Muscle layer of duodenum (tissue), 2 donors: ENCODE measurements at regions not wholly inside any gene's neighbourhood (a gene's known extent, or its start where the extent isn't known, plus 50 kb on each side); places are given as distances from the start of the nearest gene placed in this dataset.

Experiments used
- H3K27ac ChIP-seq: one replicate; pipeline ENCODE4 v1.7.0; 2013; ENCODE audit warnings: mild to moderate bottlenecking, low read length
- H3K27me3 ChIP-seq: one replicate; pipeline ENCODE4 v1.7.0; 2013; ENCODE audit warnings: low read depth, mild to moderate bottlenecking, control low read depth, low read length
- H3K36me3 ChIP-seq, 2 donors: one replicate each; pipeline ENCODE4 v1.7.0; 2013; ENCODE audit warnings: low read length in 2 of 2, control low read depth in 1 of 2, mild to moderate bottlenecking in 1 of 2; ENCODE audit not compliant: insufficient read depth in 2 of 2, control insufficient read depth in 1 of 2
- H3K4me1 ChIP-seq, 2 donors: one replicate each; pipeline ENCODE4 v1.7.0; 2013; ENCODE audit warnings: low read length in 2 of 2, mild to moderate bottlenecking in 2 of 2, control low read depth in 1 of 2, moderate library complexity in 1 of 2; ENCODE audit not compliant: insufficient read depth in 2 of 2, control insufficient read depth in 1 of 2
- H3K4me3 ChIP-seq, 2 donors: one replicate each; pipeline ENCODE4 v1.7.0; 2013; ENCODE audit warnings: low read length in 2 of 2, low read depth in 1 of 2, mild to moderate bottlenecking in 1 of 2
- H3K9me3 ChIP-seq, 2 donors: one replicate each; pipeline ENCODE4 v1.7.0; 2013; ENCODE audit warnings: low read length in 2 of 2, control low read depth in 1 of 2, mild to moderate bottlenecking in 1 of 2; ENCODE audit not compliant: control insufficient read depth in 1 of 2
- donor health status: healthy.

DNA sequence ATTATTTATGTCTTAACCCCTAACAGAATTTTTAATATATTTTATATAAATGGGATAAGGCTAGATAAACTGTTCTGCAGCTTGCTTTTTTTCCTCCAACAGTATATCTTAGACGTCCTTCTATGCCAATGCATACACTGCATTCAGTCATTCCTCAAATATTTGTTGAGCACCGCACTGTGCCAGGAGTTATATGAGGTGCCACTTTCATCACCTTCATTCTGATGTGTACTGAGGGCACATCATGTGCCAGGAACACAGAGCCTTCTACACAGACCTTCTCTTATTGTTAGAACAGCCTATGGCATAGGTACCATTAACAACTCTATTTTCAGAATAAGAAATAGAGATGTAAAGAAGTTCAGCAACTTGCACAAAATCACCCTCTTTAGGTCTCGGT lies 570.1 kb downstream of the CDK5RAP2 start:
- Histone ChIP-seq H3K36me3 (no peaks in the 10 kb centered on the region), H3K9me3 (no peaks in the 10 kb centered on the region), H3K27me3 (no peaks in the 10 kb centered on the region), H3K4me3 (no peak overlapping the region), H3K27ac (no peak overlapping the region), H3K4me1 (no peaks in the 10 kb centered on the region)

DNA sequence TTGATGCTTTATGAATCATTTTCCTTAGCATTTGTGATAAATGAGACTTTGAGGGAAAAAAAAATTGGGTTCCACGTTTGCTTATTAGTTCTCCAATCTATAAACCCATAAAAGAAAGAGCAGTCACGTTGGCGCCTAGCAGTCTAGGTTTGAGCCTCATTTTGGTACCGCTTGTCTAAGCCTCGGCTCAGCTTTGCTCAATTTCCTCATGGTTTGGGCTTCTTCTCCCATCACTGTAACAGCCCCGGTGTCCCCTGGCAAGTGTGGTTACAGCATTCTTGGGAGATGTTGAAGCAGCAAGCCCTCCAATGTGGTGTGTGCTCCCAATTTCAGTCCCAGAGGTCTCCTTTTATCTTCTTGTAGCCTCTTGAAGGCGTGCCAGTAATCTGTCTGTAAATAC lies 578.4 kb downstream of the CDK5RAP2 start:
- no peaks in the 10 kb centered on the region for H3K36me3 ChIP-seq
- no peaks in the 10 kb centered on the region for H3K27me3 ChIP-seq
- H3K27ac ChIP-seq = no peak overlapping the region
- peaks cover 0 to 8% of the 10 kb centered on the region in 2 donors for H3K4me1 ChIP-seq
- no peaks in the 10 kb centered on the region for H3K9me3 ChIP-seq
- no peak overlapping the region for H3K4me3 ChIP-seq

DNA sequence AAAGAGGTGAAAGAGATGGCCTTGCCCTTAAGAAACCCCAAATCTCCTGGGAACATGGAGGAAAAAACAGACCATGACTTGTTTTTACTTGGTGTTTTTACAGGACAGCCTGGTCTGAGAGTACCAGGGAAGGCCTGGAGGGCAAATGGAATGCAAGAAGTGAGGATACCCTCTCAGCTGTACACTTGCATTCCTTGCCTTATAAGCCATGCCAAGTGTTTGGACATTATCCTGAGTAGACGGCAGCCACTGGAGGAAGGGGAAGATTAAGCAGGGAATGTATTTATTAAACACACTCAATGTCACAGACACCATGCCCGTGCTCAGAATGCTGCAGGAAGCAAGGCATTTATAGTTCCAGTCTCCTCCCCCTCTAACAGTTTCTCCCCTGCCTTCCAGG lies 581.4 kb downstream of the CDK5RAP2 start:
- H3K4me1 ChIP-seq = peaks cover 0 to 8% of the 10 kb centered on the region in 2 donors
- no peaks in the 10 kb centered on the region for H3K27me3 ChIP-seq
- no peaks in the 10 kb centered on the region for H3K36me3 ChIP-seq
- no peaks in the 10 kb centered on the region for H3K9me3 ChIP-seq
- no peak overlapping the region for H3K4me3 ChIP-seq
- no peak overlapping the region for H3K27ac ChIP-seq

DNA sequence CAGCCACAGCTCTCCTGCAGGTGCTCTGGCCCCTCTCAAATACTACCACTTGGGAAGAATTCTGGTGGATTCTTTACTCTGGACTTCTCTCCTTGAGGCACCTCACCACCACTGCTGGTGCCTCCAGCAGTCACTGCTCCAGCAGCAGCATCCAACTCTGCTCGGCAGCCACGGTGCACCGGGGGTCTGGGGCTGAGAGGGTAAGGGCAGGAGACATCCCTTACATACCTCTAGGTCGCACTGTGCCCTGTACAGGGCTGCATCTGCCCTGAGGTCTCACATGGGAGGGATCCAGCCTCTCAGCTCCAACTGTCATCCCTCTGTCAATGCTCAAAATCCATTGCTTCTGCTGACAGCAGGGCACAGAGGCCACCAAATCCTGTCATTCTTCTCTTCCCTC lies 588.2 kb downstream of the CDK5RAP2 start:
- Histone ChIP-seq H3K4me1 (no peaks in the 10 kb centered on the region), H3K27ac (no peak overlapping the region), H3K9me3 (no peaks in the 10 kb centered on the region), H3K36me3 (no peaks in the 10 kb centered on the region), H3K27me3 (no peaks in the 10 kb centered on the region), H3K4me3 (no peak overlapping the region)

DNA sequence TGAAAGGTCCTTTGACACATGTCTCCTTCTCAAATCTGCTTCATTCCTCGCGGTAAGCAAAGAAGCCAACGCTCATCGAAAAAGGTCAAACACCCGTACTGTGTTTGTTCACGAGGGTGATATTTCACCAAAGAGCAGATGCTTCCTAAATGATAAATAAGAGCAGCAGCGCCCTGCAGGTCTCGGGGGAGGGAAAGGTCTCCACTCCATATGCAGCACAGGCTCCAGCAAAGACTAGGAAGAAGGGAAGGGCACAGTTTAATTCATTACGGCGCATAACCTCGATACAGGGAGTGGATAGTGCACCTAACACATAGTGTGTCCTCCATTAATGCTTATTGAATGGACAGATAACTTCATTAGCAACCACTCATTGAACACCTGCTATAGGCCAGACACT lies 593.3 kb downstream of the CDK5RAP2 start:
- Histone ChIP-seq H3K36me3 (no peaks in the 10 kb centered on the region), H3K9me3 (no peaks in the 10 kb centered on the region), H3K4me3 (no peak overlapping the region), H3K27me3 (no peaks in the 10 kb centered on the region), H3K4me1 (no peaks in the 10 kb centered on the region), H3K27ac (no peak overlapping the region)

DNA sequence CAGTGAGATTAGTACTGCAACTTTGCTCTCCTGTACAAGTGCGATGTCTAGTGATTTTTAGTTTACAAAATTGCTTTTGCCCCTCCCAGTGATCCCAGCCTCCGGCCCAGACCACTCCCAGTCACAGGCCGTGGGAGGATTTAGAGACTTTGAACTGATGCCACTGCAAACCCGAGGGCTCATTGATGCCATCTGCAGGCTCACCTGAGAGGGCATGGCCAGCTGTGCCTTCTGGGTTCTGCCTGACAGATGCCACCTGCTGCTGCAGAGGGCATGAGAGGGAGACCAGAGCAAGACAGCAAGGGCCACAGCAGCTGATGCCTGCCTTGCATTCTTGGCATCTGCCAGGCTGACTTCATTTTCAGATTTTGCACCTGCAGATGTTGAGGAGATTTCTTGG lies 593.8 kb downstream of the CDK5RAP2 start:
- Histone ChIP-seq H3K27ac (no peak overlapping the region), H3K9me3 (no peaks in the 10 kb centered on the region), H3K4me1 (no peaks in the 10 kb centered on the region), H3K27me3 (no peaks in the 10 kb centered on the region), H3K4me3 (no peak overlapping the region), H3K36me3 (no peaks in the 10 kb centered on the region)

DNA sequence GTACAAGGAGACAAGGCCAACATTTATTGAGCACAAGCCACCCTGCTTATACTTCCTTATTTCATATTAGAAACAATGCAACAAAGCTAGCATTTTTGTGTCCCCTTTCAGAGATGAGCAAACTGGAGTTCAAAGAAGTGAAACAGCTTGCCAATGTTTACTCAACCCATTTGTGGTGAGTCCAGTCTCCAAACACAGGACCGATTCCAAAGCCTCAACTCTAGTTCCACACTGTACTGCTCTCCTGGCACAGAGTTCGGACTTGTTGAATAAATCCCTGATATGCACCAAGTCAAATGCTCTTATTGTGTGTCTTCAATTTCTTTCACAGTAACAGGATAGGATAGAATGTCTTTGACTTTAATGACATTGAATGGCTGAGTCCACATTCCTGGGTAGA lies 604.8 kb upstream of the BRINP1 start:
- Histone ChIP-seq H3K4me1 (no peaks in the 10 kb centered on the region), H3K9me3 (no peaks in the 10 kb centered on the region), H3K27ac (no peak overlapping the region), H3K4me3 (no peak overlapping the region), H3K36me3 (no peaks in the 10 kb centered on the region), H3K27me3 (no peaks in the 10 kb centered on the region)

DNA sequence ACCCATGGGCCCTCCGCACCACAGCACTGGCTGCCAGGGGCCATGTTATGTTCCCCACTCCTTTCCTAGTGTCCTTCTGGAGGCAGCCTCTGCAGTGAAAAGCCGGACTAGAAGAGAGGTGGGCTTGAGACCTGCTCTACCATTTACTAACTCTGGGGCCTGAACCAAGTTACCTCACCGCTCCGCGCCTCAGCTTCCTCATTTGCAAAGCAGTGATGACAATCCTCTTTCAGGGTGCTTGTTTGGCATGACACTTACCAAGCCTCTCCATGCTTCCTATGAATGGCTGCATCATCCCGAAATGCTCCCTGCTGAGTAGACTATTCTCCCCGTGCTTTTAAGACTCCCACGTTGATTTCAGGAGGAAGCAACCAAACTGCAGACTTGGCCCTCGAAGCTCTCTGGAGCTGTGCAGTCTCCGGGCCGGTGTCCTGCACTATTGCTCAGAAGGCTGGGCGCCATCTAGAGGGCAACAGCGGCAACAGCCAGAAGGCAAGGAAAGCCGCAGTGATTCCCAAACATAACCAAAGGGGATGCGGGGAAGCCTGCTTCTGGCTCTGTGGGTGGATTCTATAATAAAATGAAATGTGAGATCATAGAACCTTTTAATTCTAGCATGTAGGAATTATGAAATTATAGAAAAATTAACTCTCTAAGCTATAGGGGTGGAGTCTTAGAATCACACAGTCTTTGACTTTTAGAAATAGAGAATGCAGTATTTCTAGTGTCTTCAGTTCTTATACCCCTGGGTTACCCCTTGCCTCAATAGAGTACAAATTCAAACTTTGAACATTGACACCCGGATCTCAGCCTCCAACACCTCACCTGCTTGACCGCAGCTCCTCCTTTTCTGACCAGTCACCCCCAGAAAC lies 599.8 kb upstream of the BRINP1 start:
- Histone ChIP-seq H3K27me3 (no peaks in the 10 kb centered on the region), H3K27ac (no peak overlapping the region), H3K9me3 (no peaks in the 10 kb centered on the region), H3K4me1 (no peaks in the 10 kb centered on the region), H3K36me3 (no peaks in the 10 kb centered on the region), H3K4me3 (no peak overlapping the region)

DNA sequence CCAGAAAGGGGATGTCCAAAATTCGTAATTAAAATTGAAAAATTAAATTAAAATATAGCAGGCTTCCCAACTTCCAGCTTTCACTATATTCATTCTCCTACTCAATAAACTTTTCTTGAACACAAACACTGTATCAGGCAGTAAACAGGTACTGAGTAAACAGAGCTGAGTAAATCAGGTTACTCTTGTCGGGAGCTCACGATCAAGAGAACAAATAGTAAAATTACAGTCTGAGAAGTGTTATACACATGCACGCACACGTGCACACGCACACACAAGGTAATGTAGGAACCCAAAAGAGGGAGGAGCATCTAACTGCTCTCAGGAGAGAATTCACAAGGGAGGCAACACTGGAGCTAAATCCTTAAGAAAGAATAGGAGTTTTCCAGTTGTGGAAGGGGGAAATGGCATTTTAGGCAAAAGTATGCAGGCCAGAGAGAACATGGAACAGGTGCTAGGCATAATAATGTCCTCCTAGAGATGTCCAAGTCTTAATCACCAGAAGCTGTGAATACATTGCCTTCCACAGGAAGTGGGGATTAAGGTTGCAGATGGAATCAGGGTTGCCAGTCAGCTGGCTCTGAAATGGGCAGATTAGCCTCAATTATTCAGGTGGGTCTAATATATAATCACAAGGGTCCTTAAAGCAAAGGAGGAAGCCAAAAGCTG lies 598.8 kb upstream of the BRINP1 start:
- no peaks in the 10 kb centered on the region for H3K9me3 ChIP-seq
- no peaks in the 10 kb centered on the region for H3K27me3 ChIP-seq
- no peak overlapping the region for H3K4me3 ChIP-seq

DNA sequence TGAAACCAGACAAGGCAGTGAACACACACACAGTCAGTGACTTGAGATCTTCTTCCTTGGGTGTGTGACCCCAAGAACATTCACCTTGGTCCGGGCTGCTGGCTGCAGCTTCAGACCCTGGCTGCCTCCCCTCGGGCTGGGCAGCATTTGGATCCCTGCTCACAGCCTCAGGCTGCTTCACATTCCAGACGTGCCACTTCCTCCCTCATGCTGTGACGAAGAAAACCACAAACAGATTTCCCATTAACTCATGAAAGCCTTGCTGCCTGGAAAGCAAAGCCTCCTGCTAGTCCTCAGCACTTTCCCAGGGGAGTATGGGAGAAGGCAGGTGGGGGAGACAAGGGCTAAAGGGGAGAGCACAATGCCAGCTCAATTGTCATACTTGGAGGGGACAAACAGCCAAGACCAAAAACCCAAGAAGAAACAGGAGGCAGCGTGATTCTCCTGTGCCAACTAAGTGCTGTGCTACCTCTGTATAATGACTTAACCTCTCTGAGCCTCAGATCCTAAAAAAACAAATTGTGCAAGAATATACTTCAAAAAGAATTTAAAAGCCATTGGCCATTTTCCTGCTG lies 594.6 kb upstream of the BRINP1 start:
- no peaks in the 10 kb centered on the region for H3K9me3 ChIP-seq
- H3K36me3 ChIP-seq = no peaks in the 10 kb centered on the region
- H3K27ac ChIP-seq = no peak overlapping the region
- H3K4me1 ChIP-seq = peaks cover 0 to 4% of the 10 kb centered on the region in 2 donors
- H3K27me3 ChIP-seq = no peaks in the 10 kb centered on the region
- no peak overlapping the region for H3K4me3 ChIP-seq

More for the DNA sequence above, 598.8 kb upstream of the BRINP1 start:
- Histone ChIP-seq H3K36me3 (no peaks in the 10 kb centered on the region), H3K27ac (no peak overlapping the region), H3K4me1 (peaks cover 0 to 4% of the 10 kb centered on the region in 2 donors)

DNA sequence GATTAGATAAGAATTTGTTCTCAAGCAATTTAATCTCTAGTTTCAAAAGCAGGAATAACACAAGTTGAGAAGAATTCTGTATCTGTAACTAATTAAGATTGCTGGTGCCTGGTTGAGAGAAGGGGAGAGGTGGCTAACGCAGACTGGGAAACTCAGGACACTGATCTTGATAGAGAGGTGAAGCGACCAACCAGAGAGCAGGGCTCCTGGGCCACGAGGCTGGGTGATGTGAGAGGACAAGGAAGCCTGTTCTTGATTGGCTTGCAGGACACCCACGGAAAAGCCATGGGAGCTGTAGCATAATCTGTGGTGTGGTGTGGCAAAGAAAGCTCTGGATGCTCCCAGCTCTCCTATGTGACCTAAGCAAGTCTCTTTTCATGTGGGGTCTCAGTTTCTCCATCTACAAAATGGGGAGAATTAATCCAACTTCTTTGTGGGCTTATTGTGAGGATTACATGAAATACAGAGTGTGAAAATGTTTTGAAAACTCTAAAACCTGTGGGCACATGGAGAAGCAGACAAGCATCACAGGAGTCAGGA lies 594.1 kb upstream of the BRINP1 start:
- H3K36me3 ChIP-seq = no peaks in the 10 kb centered on the region
- H3K4me1 ChIP-seq = peaks cover 0 to 4% of the 10 kb centered on the region in 2 donors
- no peak overlapping the region for H3K27ac ChIP-seq
- H3K27me3 ChIP-seq = no peaks in the 10 kb centered on the region
- no peak overlapping the region for H3K4me3 ChIP-seq
- no peaks in the 10 kb centered on the region for H3K9me3 ChIP-seq
